HG02973 (cell line): ENCODE measurements at regions not wholly inside any gene's neighbourhood (a gene's known extent, or its start where the extent isn't known, plus 50 kb on each side); places are given as distances from the start of the nearest gene placed in this dataset.
"Not testable (repeated sequence)": the region's sequence is repeated elsewhere in the genome, so short reads cannot be mapped to it uniquely, and the experiment has no call there.

Source experiments
- ATAC-seq: cut with Tn5 transposase; IDR thresholded peaks from one replicate; pipeline ENCODE4 v1.9.1; 2021; ENCODE audit warnings: moderate library complexity; ENCODE audit not compliant: unreplicated experiment

DNA sequence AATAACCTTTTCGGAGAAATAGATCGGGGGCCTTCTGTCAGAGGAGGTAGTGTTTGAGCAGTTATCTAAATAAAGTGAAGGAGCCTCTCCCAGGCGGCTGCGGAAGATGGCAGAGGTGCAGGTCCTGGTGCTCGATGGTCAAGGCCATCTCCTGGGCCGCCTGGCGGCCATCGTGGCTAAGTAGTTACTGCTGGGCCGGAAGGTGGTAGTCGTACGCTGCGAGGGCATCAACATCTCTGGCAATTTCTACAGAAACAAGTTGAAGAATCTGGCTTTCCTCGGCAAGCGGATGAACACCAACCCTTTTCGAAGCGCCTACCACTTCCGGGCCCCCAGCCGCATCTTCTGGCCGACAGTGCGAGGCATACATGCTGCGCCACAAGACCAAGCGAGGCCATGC, 186.1 kb downstream of the KTN1 start:
- no peak for ATAC-seq

DNA sequence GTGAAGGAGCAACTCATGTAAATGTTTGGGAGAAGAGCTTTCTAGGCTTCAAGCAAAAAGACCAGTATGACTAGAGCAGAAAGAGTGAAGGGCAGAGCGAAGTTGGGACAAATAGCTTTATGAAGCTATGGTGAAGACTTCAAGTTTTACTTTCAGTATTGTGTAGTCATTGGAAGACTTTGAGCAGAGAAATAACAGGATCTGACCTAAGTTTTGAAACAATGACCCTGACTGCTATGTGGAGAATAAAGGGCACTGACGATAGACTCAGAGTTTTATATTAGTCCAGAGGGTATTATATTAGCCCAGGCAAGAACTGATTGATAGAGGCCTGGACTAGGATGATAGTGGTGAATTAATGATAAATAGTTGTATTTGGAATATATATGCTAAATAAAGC, 187.3 kb downstream of the KTN1 start:
- no peak for ATAC-seq

DNA sequence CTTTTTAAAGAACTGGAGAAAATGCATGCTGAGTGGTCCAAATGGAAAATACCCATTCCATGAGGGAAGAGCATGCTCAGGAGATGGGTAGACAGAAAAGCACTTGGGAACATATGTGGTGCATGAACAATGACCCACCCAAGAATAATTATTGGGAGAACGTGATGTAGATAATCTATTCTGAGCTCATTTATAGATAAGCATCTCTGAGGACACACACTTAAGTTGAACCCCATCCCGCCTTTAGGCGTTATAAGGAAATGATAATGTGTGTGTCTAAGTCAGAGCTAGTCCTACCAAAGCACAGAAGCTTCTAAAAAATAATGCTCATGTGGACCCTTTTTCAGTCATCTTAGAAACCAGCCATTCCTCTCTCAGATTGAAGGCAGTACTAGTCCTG, 189.9 kb downstream of the KTN1 start:
- ATAC-seq, result no peak

DNA sequence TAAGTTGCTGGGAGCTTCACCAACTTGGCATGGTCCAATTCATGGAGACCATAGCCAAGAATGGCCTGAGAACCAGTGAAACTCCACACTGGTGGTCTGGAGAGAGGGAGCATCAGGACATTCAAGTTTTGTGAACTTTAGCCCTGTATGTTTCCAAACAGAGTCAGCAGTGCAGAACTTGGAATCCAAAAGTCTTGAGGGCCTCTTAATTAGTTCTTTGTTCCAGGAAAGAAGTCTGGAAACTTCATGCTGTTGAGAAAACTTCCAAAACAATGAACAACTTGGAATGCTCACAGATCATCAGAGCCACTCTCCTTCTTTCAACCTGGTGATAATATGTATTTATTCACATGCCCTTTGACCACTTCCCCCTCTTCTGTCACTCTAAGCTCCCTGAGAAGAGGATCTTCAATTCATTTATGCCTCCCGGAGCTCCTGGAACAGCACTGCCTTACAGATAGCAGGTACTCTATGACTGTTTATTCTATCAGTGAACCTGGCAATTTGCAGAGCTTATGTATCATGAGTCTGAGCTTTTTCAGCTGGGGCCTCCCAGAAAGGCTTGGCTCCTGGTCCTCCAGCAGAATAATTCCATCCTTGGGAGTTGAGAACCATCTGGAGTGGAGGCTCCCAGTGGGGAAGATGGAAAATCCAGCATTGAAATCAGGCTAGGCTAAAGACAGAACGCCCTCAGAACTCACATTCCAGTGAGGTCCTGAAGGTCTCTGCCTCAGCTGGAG, 191.4 kb downstream of the KTN1 start:
- ATAC-seq, result no peak

DNA sequence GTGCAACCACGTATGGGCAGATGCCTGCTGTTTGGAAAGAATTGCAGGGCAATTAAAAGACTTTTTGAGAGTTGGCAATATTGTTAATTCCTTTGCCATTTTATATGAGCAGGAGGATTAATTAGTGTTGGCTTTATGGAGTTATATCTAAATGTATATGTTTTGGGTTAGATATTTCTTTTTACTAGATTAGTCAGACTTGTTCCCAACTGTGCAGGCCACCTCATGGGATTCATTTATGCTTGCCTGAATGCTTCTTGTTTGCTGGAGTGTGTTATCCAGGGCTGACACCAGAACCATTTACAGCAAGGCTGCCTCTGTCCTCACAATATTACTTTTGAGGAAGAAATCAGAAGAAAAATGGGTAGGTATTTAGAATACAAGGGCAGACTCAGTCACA, 192.5 kb downstream of the KTN1 start:
- no peak for ATAC-seq

DNA sequence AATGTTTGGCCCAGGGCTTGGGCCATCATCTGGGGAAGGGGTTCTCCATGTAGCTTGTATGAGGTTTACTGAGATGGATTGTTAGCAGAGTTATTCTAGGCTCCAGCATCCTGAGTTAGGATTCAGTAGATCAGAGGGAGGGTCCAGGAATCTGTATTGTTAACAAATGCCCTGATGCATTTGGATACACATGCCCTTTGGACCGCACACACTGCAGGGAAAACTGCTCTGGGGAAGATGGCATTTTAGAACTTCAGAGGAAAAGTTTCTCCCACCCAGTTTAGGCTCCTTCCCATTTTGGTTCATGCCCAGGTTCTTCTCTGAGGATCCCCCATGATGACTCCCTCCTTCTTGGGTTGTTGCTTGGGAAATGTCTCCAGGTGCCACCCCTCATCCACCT, 193.3 kb downstream of the KTN1 start:
- no peak for ATAC-seq

DNA sequence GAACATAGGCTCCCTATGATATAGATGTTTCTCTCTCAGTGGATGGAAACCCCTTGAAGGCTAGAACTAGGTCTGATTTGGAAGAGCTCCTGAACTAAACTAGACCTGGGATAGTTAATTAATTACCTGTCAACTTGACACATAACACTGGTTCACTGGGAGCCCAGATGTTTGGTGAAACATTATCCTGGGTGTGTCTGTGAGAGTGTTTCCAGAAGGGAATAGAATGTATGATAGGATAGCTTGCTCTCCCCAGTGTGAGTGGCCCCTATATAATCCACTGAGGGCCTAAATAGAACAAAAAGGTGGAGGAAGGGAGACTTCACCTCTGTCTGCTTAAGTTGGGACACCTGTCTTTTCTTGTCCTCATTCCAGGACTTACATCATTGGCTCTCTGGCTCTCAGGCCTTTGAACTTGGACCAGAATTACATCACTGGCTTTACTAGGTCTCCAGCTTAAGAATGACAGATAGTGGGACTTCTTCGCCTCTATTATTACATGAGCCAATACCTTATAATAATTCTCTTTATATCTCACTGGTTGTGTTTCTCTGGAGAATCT, 194.1 kb downstream of the KTN1 start:
- ATAC-seq, result no peak

DNA sequence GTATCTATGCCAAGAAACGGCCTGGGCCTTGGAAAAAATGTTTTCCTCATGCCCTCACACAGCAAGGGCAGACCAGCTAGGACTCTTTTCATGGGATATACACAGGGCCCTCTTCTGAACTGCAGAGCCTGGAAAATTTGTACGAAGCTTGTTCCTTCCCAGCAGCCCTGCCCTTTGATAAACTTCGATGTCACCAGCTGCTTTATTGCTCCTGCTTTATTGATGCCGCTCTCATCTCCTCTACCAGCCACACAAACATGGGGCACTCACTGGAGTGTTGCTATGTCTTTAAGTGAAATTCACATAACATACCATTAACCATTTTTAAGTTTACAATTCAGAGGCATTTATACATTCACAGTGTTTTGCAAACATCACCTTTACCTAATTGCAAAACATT, 197.9 kb downstream of the KTN1 start:
- no peak for ATAC-seq

DNA sequence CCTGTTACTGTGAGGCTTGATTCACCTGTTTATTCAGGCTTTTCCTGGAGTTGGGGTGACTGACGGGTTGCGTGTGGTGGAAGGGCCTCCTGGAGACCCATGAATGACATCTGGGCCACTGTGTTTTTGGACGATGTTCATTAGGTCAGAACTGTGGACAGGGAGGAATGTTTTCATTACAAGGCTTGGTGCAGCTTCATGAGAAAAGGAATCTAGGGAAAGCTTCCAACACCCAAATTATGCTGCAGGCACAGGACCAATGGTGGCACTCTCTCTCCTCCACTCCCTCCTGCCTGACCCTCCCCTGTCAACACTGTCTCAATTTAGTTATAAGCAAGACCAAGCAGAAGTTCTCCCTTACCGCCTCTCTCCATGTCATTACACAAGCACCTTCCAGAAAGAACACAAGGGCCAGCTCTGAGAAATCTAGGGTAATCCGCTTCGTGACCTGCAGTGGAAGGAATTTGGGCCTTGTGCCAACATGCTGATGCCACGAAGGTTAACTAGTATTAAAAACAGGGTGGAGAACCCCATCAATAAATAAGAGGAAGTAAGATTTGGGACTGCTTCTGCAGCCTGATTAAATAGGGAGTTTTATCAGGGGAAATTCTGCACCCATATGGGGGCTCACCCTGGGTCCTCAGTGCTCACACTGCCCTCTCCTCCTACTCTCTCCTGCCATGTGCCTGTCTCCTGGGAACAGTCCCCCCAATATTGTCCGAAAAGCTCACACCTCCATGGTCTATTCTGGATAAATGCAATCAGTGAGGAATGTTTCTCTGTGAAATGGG, 200.3 kb downstream of the KTN1 start:
- ATAC-seq, result no peak

DNA sequence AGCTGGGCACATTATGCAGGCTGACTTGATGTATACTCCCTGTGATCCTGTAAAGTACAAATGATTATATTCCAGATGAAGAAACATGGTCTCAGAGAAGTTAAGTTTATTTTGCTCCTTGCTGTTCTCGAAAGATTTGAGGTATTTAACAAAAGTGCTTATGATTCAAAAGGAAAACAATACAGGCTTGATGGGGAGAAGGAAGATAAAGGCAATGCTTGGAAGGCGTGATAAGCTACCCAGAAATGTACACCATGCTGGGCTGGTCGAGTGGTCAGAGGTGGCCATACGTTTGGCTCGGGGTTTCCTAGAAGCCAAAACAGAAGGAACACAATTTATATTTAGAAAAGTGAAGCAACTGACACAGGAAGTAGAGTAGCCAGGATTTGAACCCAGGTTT, 201.0 kb downstream of the KTN1 start:
- no peak for ATAC-seq

DNA sequence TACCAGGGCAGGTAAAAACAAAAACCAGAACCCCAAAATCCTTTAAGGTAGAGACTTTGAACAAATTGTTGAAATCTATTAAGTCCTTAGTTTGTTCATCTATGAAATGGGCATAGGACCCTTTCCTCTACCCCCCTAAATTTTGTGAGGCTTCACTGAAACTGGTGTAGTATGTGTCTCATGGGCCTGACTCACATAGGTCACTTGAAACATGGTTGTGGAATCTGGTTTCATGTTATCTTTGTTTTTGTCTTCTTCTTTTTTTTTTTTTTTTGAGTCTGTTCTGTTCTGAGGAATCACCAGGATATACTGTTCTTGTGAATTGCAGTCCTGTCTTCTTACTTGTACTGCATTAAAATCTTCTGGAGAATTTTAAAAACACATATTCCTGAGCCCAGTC, 202.2 kb downstream of the KTN1 start:
- ATAC-seq, result no peak

DNA sequence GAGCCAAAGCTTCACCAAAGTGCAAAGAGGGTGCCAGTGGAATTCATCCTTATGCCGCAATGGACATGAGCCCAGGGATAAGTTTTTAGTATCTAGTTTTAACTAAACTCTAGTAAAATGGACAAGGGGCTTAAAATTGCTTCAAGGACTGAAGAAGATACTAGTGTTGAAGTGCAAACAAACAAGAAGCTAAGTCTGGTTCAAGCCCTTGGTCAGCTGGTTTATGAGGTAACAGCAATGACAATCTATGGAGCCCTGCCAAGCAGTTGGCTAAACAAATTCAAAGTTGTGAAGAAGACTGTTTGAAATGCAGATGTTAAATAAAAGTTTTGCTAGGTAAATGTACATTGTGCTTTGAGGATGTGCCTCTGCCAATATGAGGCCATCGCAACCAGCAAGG, 209.4 kb downstream of the KTN1 start:
- ATAC-seq, result no peak

DNA sequence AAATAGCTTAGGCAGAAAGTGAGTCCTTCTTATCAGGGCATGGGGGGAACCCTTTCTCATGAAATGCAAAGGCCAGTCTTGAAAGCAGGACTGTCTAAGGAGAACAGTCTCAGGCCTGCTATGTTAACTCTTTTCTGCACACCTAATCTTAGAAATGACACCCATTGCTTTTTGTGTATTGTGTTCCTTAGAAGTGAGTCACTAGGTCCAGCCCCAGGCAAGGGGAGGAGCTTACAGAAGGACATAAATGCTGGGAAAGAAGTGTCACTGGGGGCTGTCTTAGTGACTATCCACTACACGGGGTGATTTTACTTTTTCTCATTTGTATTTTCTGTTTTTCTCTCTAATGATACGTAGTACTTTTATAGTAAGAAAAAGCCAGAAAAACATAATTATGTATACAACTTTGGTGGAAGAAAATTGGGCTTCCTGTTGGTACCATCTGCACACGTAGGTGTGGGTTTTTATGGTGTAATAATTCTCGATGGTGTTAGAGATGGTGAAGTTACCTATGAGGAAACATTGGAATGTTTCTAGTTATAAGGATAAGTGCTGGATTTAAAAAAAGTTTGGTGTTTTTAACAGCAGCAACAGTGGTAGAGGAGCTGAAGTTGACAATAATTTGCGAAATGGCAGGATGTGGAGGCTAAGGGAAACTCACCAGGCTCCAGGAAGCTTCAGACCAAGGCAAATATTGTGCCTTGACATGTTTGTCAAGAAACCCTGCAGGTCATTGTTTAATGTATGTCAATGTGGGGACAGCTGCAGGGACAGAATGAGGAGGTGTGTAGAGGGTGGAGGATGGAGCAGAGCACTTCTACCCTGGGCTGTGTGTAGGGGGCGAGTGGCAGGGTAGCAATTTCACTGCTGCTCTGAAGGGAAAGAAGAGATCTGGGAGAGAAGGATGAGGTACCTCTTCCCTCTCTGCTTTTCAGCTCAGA, 214.9 kb downstream of the KTN1 start:
- ATAC-seq, result no peak

DNA sequence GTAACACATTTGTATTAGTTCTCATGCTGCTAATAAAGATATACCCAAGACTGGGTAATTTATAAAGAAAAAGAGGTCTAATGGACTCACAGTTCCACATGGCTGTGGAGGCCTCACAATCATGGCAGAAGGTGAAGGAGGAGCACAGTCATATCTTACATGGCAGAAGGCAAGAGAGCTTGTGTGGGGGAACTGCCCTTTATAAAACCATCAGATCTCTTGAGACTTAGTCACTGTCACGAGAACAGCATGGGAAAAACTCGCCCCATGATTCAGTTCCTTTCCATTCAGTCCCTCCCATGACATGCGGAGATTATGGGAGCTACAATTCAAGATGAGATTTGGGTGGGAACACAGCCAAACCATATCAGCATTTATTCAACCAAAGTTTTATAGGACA, 216.5 kb downstream of the KTN1 start:
- not testable (repeated sequence) for ATAC-seq

DNA sequence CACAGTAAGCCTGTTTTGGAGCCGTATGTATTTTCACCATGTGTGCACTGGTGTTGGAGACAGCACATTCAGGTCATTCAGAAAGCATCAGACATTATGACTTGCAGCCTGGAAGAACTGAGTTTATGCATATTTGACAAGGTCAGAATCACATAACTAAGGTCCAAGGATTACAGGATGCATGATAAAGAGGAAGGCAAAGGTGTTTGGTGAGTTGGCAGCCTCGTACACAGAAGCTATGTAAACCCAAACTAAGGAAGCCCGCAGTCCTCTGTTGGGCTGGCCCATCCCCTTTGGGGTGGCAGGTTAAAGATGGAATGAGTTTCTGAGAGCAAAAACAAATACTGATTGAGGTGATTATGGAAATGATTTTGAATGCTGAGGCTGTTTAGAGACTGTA, 218.4 kb downstream of the KTN1 start:
- no peak for ATAC-seq

DNA sequence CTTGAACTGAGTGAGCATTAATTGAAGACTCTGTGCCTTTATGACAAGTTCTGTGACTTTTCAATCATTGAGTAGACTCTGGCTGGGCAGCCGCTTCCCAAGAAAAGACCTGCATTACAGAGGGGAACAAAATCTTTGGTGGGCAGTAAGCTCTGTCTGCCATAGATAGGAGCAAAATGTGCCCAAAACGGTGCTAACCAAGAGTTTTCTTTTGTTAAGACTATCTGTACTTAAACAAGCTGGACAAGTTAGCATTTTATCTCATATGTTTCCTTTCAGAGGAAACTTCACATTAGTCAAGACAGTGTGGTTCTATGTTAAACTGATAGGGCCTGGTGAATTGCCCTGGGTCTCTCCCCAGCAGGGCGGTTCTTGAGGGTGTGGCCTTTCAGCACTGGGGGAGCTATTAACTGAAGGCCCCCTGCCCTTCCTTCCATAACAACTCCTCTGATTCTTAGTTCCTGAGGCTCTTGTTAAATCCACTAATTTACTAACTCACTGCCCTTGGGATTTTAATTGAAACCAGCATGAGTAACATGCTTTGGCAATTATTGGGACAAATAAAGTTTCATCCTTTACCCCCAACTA, 219.6 kb downstream of the KTN1 start:
- no peak for ATAC-seq

DNA sequence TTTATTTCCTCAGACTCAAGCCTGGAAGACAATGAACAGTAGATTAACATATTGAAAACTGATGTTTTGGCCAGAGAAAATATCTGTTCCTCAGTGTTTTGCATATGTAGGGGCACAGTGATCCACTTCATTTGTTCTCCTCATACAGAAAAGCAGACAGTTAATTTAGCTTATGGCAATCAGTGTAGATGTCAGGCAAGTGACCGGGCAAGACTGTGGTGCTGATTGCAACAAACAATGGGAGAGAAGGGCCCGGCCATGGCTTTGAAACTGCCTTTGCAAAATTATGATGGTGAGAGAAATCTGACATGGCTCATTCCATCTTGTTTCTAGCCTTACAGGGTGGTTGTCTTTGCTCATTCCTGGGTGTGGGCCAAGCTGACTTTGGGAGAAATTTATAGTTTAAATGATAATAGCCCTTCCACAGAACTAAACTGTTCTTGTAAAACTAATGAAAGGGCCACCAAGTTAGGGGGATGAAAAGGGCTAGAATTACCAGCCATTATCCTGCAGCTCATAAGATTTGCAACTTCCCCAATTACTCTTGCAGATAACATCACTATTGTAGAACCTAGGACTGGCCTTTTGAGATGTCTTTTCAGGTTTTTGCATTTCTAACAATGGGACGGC, 220.3 kb downstream of the KTN1 start:
- no peak for ATAC-seq

DNA sequence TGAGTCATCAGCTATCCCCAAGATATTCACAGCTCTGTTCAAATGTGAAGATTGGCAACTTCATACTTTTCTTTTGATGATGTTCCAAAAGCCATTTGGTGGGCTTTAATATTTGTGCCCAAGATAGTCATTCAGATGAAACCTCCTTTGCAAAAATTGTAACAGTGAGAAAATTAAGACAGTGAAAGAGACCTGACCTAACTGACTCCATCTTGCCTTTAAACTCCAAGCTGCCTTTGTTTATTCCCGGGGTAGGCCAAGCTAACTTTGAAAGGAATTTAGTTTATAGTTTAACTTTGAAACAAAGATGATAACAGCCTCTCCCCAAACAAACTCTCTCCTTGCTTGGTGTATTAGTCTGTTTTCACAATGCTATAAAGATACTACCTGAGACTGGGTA, 221.1 kb downstream of the KTN1 start:
- no peak for ATAC-seq

DNA sequence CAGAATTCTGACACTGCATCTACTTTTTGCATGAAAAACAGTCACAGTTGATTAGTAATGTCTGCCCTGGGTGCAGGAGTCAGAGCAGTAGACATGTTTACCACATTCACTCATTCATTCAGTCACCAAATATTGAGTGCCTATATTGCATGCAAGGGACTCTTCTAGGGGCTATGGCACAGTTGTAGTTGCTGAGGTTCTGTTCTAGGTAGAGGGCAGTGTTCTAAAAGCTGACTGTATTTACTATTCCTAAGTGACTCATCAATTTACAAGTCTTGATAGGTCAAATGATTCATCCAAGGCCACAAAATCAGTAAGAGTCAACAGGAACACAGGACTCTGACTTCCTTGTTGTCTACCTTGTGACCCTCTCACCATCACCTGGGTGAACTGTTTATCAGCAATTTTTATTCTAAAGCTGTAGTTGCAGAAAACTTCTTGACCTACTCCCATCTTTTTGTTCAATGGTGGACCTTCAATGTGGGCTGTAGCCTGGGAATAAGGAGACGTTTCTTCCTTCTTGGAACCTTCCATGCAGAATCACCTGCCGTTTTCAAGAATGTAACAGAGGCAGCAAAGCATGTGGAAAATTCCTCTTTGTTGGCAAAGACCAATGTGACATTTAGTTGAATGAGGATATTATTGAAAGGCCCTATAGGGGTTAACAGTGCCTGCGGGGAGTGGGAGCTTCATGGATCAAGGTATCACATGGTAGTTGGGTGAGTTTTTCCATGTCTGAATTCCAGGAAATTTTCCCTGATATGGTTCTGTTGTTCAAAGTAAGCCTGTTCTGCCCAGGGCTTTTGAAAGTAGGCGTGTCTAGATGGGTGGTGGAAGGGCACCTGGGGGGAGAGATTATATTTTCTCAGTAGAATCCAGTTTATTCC, 223.2 kb downstream of the KTN1 start:
- ATAC-seq, result no peak
